H1 (cell line): ENCODE measurements at regions not wholly inside any gene's neighbourhood (a gene's known extent, or its start where the extent isn't known, plus 50 kb on each side); places are given as distances from the start of the nearest gene placed in this dataset.

Experiments used
- CTCF ChIA-PET: fragments of 300-600 bp; sonication (Branson Sonifier 250); formaldehyde crosslinking; loops from one replicate; lab custom pipeline; 2021; ENCODE audit not compliant: partially characterized antibody; lab: Charles Lee
- POLR2A ChIA-PET: fragments of 300-600 bp; sonication (Branson Sonifier 250); formaldehyde crosslinking; loops from one replicate; lab custom pipeline; 2021; ENCODE audit warnings: inconsistent platforms; ENCODE audit not compliant: partially characterized antibody; lab: Charles Lee
- DNase-seq, 2 experiments: peaks; one replicate each; pipeline versions ENCODE4 v3.0.0 to v3.0.0-alpha.2; 2010 to 2022; ENCODE audit warnings: low spot score in 2 of 2, low read depth in 1 of 2, mixed read lengths in 1 of 2
- FAIRE-seq: peaks from 2 replicates; lab custom pipeline; 2011; peaks lifted over from hg19 to GRCh38; lab: Jason Lieb, UNC
- H2AFZ ChIP-seq: 2 replicates; pipeline ENCODE4 v1.8.1; 2012; ENCODE audit warnings: low read length, inconsistent platforms
- H2AK5ac ChIP-seq: 2 replicates; pipeline ENCODE4 v1.6.1; 2013; ENCODE audit warnings: low read depth, low read length
- H2BK120ac ChIP-seq: replicated peaks from 2 replicates; pipeline ENCODE3; 2013; ENCODE audit warnings: low read depth, low read length, inconsistent platforms
- H2BK12ac ChIP-seq: 2 replicates; pipeline ENCODE4 v1.6.1; 2013; ENCODE audit warnings: low read depth, low read length
- H2BK15ac ChIP-seq: 2 replicates; pipeline ENCODE4 v1.6.1; 2013; ENCODE audit warnings: low read length
- H2BK20ac ChIP-seq: 2 replicates; pipeline ENCODE4 v1.6.1; 2013; ENCODE audit warnings: low read length
- H2BK5ac ChIP-seq: 2 replicates; pipeline ENCODE4 v1.6.1; 2013; ENCODE audit warnings: low read depth, low read length
- H3K14ac ChIP-seq: 2 replicates; pipeline ENCODE4 v1.6.1; 2013; ENCODE audit warnings: inconsistent platforms; ENCODE audit not compliant: insufficient read length
- H3K18ac ChIP-seq: 2 replicates; pipeline ENCODE4 v1.6.1; 2013; ENCODE audit warnings: low read length; ENCODE audit errors: extremely low read depth
- H3K23ac ChIP-seq: 2 replicates; pipeline ENCODE4 v1.6.1; 2013; ENCODE audit warnings: inconsistent platforms; ENCODE audit not compliant: insufficient read length
- H3K23me2 ChIP-seq: 2 replicates; pipeline ENCODE4 v1.6.1; 2013; ENCODE audit warnings: low read depth, low read length
- H3K27ac ChIP-seq: 2 replicates; pipeline ENCODE4 v1.6.1; 2011; ENCODE audit warnings: low read depth, low read length, inconsistent platforms
- H3K27me3 ChIP-seq, 4 experiments: replicated peaks in 1 of 4; 1 replicate in 1 of 4; 2 replicates in 3 of 4; pipeline versions ENCODE4 v1.6.1 to v1.8.1; 2011 to 2013; ENCODE audit warnings: low read length in 3 of 4, mild to moderate bottlenecking in 3 of 4, inconsistent platforms in 2 of 4, mixed read lengths in 2 of 4, moderate library complexity in 1 of 4; ENCODE audit not compliant: control insufficient read depth in 3 of 4, insufficient read depth in 3 of 4; ENCODE audit errors: extremely low read depth in 1 of 4
- H3K36me3 ChIP-seq, 4 experiments: 2 replicates each; pipeline versions ENCODE4 v1.6.1 to v1.8.1; 2011 to 2013; ENCODE audit warnings: mild to moderate bottlenecking in 4 of 4, low read length in 3 of 4, moderate library complexity in 2 of 4, control low read depth in 1 of 4, inconsistent platforms in 1 of 4; ENCODE audit not compliant: insufficient read depth in 4 of 4, control insufficient read depth in 2 of 4
- H3K4ac ChIP-seq: replicated peaks from 2 replicates; pipeline ENCODE3; 2013; ENCODE audit warnings: low read length, low read depth, mixed read lengths, inconsistent platforms; ENCODE audit not compliant: insufficient read length
- H3K4me1 ChIP-seq, 4 experiments: replicated peaks in 1 of 4; 1 replicate in 1 of 4; 2 replicates in 3 of 4; pipeline versions ENCODE4 v1.6.1 to v1.8.1; 2011 to 2013; ENCODE audit warnings: low read length in 3 of 4, inconsistent platforms in 2 of 4, mixed read lengths in 1 of 4; ENCODE audit not compliant: insufficient read depth in 4 of 4, control insufficient read depth in 3 of 4
- H3K4me2 ChIP-seq, 2 experiments: 2 replicates each; pipeline versions ENCODE4 v1.6.1 to v1.8.1; 2011 to 2013; ENCODE audit warnings: low read depth in 2 of 2, low read length in 2 of 2, control low read depth in 1 of 2, inconsistent platforms in 1 of 2, mild to moderate bottlenecking in 1 of 2; ENCODE audit not compliant: insufficient read depth in 1 of 2
- H3K4me3 ChIP-seq, 4 experiments: fragments of 200-600, 300-600 bp in 1 of 4; sonication (generic), shearing (Covaris generic), sonication (Bioruptor Twin) in 1 of 4; 2 replicates each; pipeline versions ENCODE4 v1.5.1 to v1.8.1; 2011 to 2016; ENCODE audit warnings: low read length in 4 of 4, low read depth in 3 of 4, control low read depth in 2 of 4, inconsistent platforms in 2 of 4, mild to moderate bottlenecking in 2 of 4, mixed read lengths in 1 of 4, moderate library complexity in 1 of 4; ENCODE audit not compliant: insufficient read depth in 2 of 4; ENCODE audit errors: extremely low read depth in 1 of 4
- H3K56ac ChIP-seq: replicated peaks from 2 replicates; pipeline ENCODE3; 2013; ENCODE audit warnings: low read depth, mild to moderate bottlenecking, mixed read lengths, low read length, inconsistent platforms; ENCODE audit not compliant: insufficient read length
- H3K79me1 ChIP-seq: 2 replicates; pipeline ENCODE4 v1.6.1; 2013; ENCODE audit warnings: low read depth, low read length, control low read depth
- H3K79me2 ChIP-seq, 2 experiments: 2 replicates each; pipeline versions ENCODE4 v1.6.1 to v1.8.1; 2012 to 2013; ENCODE audit warnings: low read length in 2 of 2, mild to moderate bottlenecking in 2 of 2, inconsistent platforms in 1 of 2; ENCODE audit not compliant: insufficient read depth in 2 of 2, control insufficient read depth in 1 of 2
- H3K9ac ChIP-seq, 4 experiments: replicated peaks in 1 of 4; 1 replicate in 1 of 4; 2 replicates in 3 of 4; pipeline versions ENCODE4 v1.6.1 to v1.8.1; 2011 to 2013; ENCODE audit warnings: low read depth in 3 of 4, low read length in 3 of 4, control low read depth in 2 of 4, mild to moderate bottlenecking in 2 of 4, moderate library complexity in 2 of 4, inconsistent platforms in 1 of 4; ENCODE audit errors: extremely low read depth in 1 of 4
- H3K9me3 ChIP-seq, 2 experiments: 2 replicates each; pipeline versions ENCODE4 v1.6.1 to v1.8.1; 2012 to 2013; ENCODE audit warnings: mild to moderate bottlenecking in 2 of 2, moderate library complexity in 2 of 2, control low read depth in 1 of 2, inconsistent platforms in 1 of 2, low read depth in 1 of 2, low read length in 1 of 2, mixed read lengths in 1 of 2; ENCODE audit not compliant: insufficient read depth in 2 of 2
- H4K20me1 ChIP-seq, 2 experiments: replicated peaks in 1 of 2; 2 replicates each; pipeline versions ENCODE3 to v1.8.1; 2011 to 2013; ENCODE audit warnings: inconsistent platforms in 2 of 2, low read length in 2 of 2, mild to moderate bottlenecking in 1 of 2; ENCODE audit not compliant: insufficient read depth in 2 of 2, control insufficient read depth in 1 of 2
- H4K5ac ChIP-seq: 2 replicates; pipeline ENCODE4 v1.6.1; 2013; ENCODE audit warnings: low read length, low read depth, mixed read lengths, inconsistent platforms; ENCODE audit not compliant: insufficient read length
- H4K8ac ChIP-seq: 2 replicates; pipeline ENCODE4 v1.8.0; 2013; ENCODE audit warnings: mild to moderate bottlenecking, moderate library complexity, low read length, inconsistent platforms; ENCODE audit not compliant: insufficient read depth; ENCODE audit errors: extremely low read depth
- H4K91ac ChIP-seq: replicated peaks from 2 replicates; pipeline ENCODE3; 2013; ENCODE audit warnings: low read length, mixed read lengths, inconsistent platforms; ENCODE audit not compliant: insufficient read length
- CHD1 ChIP-seq: IDR thresholded peaks from 2 replicates; pipeline ENCODE4 v1.6.1; 2012; ENCODE audit warnings: low read depth, low read length, improper control_type of control experiment
- MAX ChIP-seq: IDR thresholded peaks from 2 replicates; pipeline ENCODE4 v1.6.1; 2012; ENCODE audit warnings: inconsistent platforms
- RNF2 ChIP-seq: fragments of 200-900, 300-1000 bp; sonication (generic); IDR thresholded peaks from 2 replicates; pipeline ENCODE4 v1.7.1; 2016; ENCODE audit warnings: borderline replicate concordance, low read depth, mild to moderate bottlenecking, antibody characterized with exemption, low read length; ENCODE audit not compliant: poor library complexity, severe bottlenecking; ENCODE audit errors: missing control alignments
- SAP30 ChIP-seq: fragments of 300-600 bp; sonication (generic); IDR thresholded peaks from 2 replicates; pipeline ENCODE4 v1.7.1; 2012; ENCODE audit warnings: low read length, moderate library complexity, mild to moderate bottlenecking, inconsistent platforms; ENCODE audit not compliant: insufficient read depth, insufficient replicate concordance
- WGBS, 2 experiments: shearing (Covaris generic) in 1 of 2; methylation state at CpG; one replicate each; pipeline versions ENCODE4 v1.1.6 to v1.1.7; 2013 to 2015; ENCODE audit warnings: low lambda C conversion rate in 2 of 2, mixed read lengths in 2 of 2, inconsistent platforms in 1 of 2, low coverage in 1 of 2, missing lambda C conversion rate in 1 of 2; ENCODE audit not compliant: insufficient replicate concordance in 2 of 2, insufficient coverage in 1 of 2, insufficient read length in 1 of 2; ENCODE audit errors: extremely low coverage in 1 of 2, missing lambda C conversion rate in 1 of 2; 5-methylcytosine and 5-hydroxymethylcytosine counted together

- Histone ChIP-seq H2BK5ac (no peak overlapping the region), H3K27me3 (no peaks in the 10 kb centered on the region), H2BK15ac (0 out of 2 replicates have a peak overlapping the region, but pooled peaks have one; percentile 8), H2BK120ac (no peak overlapping the region), H3K9ac (no peak overlapping the region), H3K4ac (no peak overlapping the region), H2BK12ac (no peak overlapping the region), H3K4me3 (no peak overlapping the region), H3K14ac (no peak overlapping the region), H3K27ac (no peak overlapping the region), H2BK20ac (no peak overlapping the region; the same call in 1 of the 2 replicates), H3K56ac (no peak overlapping the region), H3K4me2 (no peak overlapping the region; a peak in 1 of 4 replicates), H3K23me2 (no peaks in the 10 kb centered on the region), H3K4me1 (peaks cover 0 to 3% (median under 1%) of the 10 kb centered on the region in 4 experiments; a peak in 2 of 7 replicates), H3K36me3 (no peaks in the 10 kb centered on the region), H4K91ac (no peak overlapping the region), H4K20me1 (no peaks in the 10 kb centered on the region), H3K18ac (no peak overlapping the region), H3K23ac (no peak overlapping the region), H2AFZ (no peak overlapping the region), H3K79me1 (no peaks in the 10 kb centered on the region), H3K9me3 (no peaks in the 10 kb centered on the region), H4K8ac (no peak overlapping the region), H3K79me2 (no peaks in the 10 kb centered on the region), H4K5ac (no peak overlapping the region), H2AK5ac (no peak overlapping the region; the same call in 1 of the 2 replicates)
- no peak for FAIRE-seq
- CTCF ChIA-PET = interaction anchor here (1.2 to 6.1 kb wide), 3 partner anchors 16 to 97 kb away, joined by 3 to 34 read pairs (median 4); no protein-coding TSS in a partner anchor
- DNase-seq = no peak
- TF ChIP-seq MAX (no peak), CHD1 (no peak), RNF2 (no peak), SAP30 (no peak)
- POLR2A ChIA-PET = no interaction called here
- 72% methylated on average over 13 of the region's 13 CpGs; no CpG with 5 or more reads in 1 of the 2 experiments for WGBS, 2 experiments
Observed at GRCh38 chr15:69573815-69574475, 121.3 kb downstream of the RPLP1 start.
